Upper lobe of left lung (tissue), 6 donors: ENCODE measurements at regions not wholly inside any gene's neighbourhood (a gene's known extent, or its start where the extent isn't known, plus 50 kb on each side); places are given as distances from the start of the nearest gene placed in this dataset.

Experiments used
- ATAC-seq, 2 donors: fragments of 200-7000 bp; cut with Tn5 transposase; one replicate each; pipeline ENCODE4 v1.9.1; 2022; ENCODE audit warnings: mild to moderate bottlenecking in 2 of 2, moderate library complexity in 2 of 2; ENCODE audit not compliant: low FRiP score in 2 of 2
- DNase-seq, 2 donors: peaks; one replicate each; pipeline ENCODE4 v3.0.0-alpha.2; 2019 to 2020
- H3K27ac ChIP-seq, 4 donors: fragments of 200-600 bp; sonication (generic); one replicate each; pipeline ENCODE4 v1.5.1; 2016 to 2019
- H3K27me3 ChIP-seq, 4 donors: fragments of 200-600 bp; sonication (generic); one replicate each; pipeline ENCODE4 v1.5.1; 2017 to 2019
- H3K36me3 ChIP-seq, 4 donors: fragments of 200-600 bp; sonication (generic); one replicate each; pipeline ENCODE4 v1.5.1; 2016 to 2019
- H3K4me1 ChIP-seq, 4 donors: fragments of 200-600 bp; sonication (generic); one replicate each; pipeline ENCODE4 v1.5.1; 2018 to 2019
- H3K4me3 ChIP-seq, 4 donors: fragments of 200-600 bp; sonication (generic); one replicate each; pipeline ENCODE4 v1.5.1; 2017 to 2019; ENCODE audit warnings: mild to moderate bottlenecking in 2 of 4, moderate library complexity in 1 of 4
- H3K9me3 ChIP-seq, 4 donors: fragments of 200-600 bp; sonication (generic); one replicate each; pipeline ENCODE4 v1.5.1; 2018 to 2019
- EP300 ChIP-seq, 4 donors: sonication (generic); formaldehyde crosslinking; IDR thresholded peaks; one replicate each; pipeline ENCODE4 v1.5.1; 2017; ENCODE audit warnings: antibody characterized with exemption in 4 of 4, control low read depth in 2 of 4
- POLR2A ChIP-seq, 4 donors: fragments of 450-650 bp; IDR thresholded peaks; one replicate each; pipeline ENCODE4 v1.5.1; 2016 to 2017; ENCODE audit warnings: antibody characterized with exemption in 4 of 4, mild to moderate bottlenecking in 2 of 4
- POLR2AphosphoS5 ChIP-seq, 2 donors: sonication (generic); formaldehyde crosslinking; IDR thresholded peaks; one replicate each; pipeline ENCODE4 v1.5.1; 2017; ENCODE audit warnings: antibody characterized with exemption in 2 of 2
- WGBS, 2 donors: methylation state at CpG; one replicate each; pipeline ENCODE4 v1.1.5; 2017 to 2018; 5-methylcytosine and 5-hydroxymethylcytosine counted together
- TF ChIP-seq, protein P1 (sequence below), 6 experiments: fragments of 450-650 bp in 4 of 6; fragments of 200-600 bp in 2 of 6; sonication (generic) in 2 of 6; IDR thresholded peaks; one replicate each; pipeline ENCODE4 v1.5.1; 2016 to 2019; ENCODE audit warnings: antibody characterized with exemption in 6 of 6
- donor health status: DM: no; HTN: no; CAD: no; lungs with moderate emphysema.
- donor health status: DM: no; HTN: yes; CAD: no; lungs with severe emphysema.

DNA sequence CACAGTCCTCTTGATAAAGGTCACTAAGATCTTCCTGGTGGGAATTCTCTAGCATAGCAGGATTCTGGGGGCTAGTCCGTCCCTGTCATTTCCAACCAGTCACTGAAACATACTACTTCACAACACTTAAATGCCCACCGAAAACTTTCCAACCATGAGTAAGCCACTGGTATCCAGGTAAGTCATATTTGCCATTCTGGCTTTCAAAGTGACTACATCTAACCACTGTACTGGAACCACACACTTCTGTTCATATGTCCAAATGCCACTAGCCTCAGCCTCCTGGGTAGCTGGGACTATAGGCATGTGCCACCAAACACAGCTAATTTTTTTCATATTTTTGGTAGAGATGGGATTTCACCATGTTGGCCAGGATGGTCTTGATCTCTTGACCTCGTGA lies 64.3 kb upstream of the VANGL1 start:
- WGBS, 2 donors = 87 to 95% methylated on average over 3 of the region's 3 CpGs
- H3K9me3 ChIP-seq = peaks cover 0 to 13% (median 7%) of the 10 kb centered on the region in 4 donors
- no peak for ATAC-seq
- TF ChIP-seq POLR2A (IDR thresholded peaks at IDR 0.05) (no peak), EP300 (IDR thresholded peaks at IDR 0.05) (no peak), POLR2AphosphoS5 (IDR thresholded peaks at IDR 0.05) (no peak)
- TF ChIP-seq, protein P1, sequence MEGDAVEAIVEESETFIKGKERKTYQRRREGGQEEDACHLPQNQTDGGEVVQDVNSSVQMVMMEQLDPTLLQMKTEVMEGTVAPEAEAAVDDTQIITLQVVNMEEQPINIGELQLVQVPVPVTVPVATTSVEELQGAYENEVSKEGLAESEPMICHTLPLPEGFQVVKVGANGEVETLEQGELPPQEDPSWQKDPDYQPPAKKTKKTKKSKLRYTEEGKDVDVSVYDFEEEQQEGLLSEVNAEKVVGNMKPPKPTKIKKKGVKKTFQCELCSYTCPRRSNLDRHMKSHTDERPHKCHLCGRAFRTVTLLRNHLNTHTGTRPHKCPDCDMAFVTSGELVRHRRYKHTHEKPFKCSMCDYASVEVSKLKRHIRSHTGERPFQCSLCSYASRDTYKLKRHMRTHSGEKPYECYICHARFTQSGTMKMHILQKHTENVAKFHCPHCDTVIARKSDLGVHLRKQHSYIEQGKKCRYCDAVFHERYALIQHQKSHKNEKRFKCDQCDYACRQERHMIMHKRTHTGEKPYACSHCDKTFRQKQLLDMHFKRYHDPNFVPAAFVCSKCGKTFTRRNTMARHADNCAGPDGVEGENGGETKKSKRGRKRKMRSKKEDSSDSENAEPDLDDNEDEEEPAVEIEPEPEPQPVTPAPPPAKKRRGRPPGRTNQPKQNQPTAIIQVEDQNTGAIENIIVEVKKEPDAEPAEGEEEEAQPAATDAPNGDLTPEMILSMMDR (IDR thresholded peaks at IDR 0.05) = no peak
- H3K4me1 ChIP-seq = no peaks in the 10 kb centered on the region
- H3K27me3 ChIP-seq = no peaks in the 10 kb centered on the region
- H3K4me3 ChIP-seq = no peak overlapping the region
- DNase-seq = no peak
- H3K36me3 ChIP-seq = no peaks in the 10 kb centered on the region
- no peak overlapping the region for H3K27ac ChIP-seq

DNA sequence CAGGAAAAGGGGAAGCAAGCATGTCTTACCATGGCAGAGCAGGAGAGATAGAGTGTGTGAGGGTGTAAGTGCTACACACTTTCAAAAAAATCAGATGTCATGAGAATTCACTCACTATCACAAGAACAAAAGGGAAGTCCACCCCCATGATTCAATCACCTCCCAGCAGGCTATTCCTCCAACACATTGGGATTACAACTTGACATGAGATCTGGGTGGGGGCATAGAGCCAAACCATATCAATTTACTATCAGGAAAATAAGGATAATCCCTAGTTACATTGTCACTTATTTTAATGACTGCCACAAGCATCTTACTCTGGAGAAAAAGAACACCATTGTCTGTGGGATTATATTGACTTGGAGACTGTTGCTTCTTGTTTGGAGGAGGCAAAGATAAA lies 66.1 kb upstream of the VANGL1 start:
- H3K27me3 ChIP-seq = no peaks in the 10 kb centered on the region
- H3K4me1 ChIP-seq = no peaks in the 10 kb centered on the region
- ATAC-seq (no peak), DNase-seq (no peak)
- H3K4me3 ChIP-seq = no peak overlapping the region
- no peak overlapping the region for H3K27ac ChIP-seq
- H3K9me3 ChIP-seq = peaks cover 0 to 20% (median 7%) of the 10 kb centered on the region in 4 donors
- no peaks in the 10 kb centered on the region for H3K36me3 ChIP-seq
- TF ChIP-seq, protein P1 (IDR thresholded peaks at IDR 0.05) = no peak
- TF ChIP-seq POLR2AphosphoS5 (IDR thresholded peaks at IDR 0.05) = no peak
- no peak for TF ChIP-seq POLR2A (IDR thresholded peaks at IDR 0.05)
- no peak for TF ChIP-seq EP300 (IDR thresholded peaks at IDR 0.05)

DNA sequence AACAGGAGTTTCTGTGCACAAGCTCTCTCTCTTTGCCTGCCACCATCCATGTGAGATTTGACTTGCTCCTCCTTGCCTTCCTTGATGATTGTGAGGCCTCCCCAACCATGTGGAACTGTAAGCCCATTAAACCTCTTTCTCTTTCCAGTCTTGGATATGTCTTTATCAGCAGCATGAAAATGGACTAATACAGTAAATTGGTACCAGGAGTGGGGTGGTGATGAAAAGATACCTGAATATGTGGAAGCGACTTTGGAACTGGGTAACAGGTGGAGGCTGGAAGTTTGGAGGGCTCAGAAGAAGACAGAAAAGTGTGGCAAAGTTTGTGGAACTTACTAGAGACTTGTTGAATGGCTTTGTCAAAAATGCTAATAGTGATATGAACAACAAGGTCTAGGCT lies 69.1 kb upstream of the VANGL1 start:
- WGBS, 2 donors = 78 to 86% methylated on average over 1 of the region's 1 CpG
- TF ChIP-seq POLR2AphosphoS5 (IDR thresholded peaks at IDR 0.05) (no peak), POLR2A (IDR thresholded peaks at IDR 0.05) (no peak), EP300 (IDR thresholded peaks at IDR 0.05) (no peak)
- TF ChIP-seq, protein P1 (IDR thresholded peaks at IDR 0.05) = no peak
- Histone ChIP-seq H3K9me3 (peaks cover 0 to 25% (median 8%) of the 10 kb centered on the region in 4 donors), H3K27me3 (no peaks in the 10 kb centered on the region), H3K27ac (no peak overlapping the region), H3K4me1 (no peaks in the 10 kb centered on the region), H3K4me3 (no peak overlapping the region), H3K36me3 (no peaks in the 10 kb centered on the region)
- ATAC-seq = no peak
- DNase-seq = no peak

DNA sequence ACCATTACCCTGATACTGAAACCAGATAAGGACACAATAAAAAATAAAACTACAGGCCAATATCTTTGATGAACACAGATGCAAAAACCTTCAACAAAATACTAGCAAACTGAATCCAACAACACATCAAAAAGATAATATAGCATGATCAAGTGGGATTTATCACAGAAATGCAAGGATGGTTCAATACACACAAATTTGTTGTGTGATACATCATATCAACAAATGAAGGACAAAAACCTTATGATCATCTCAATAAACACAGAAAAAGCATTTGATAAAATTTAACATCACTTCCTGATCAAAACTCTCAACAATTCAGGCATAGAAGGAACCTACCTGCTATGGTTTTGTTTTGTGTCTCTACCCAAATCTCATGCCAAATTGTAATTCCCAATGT lies 74.3 kb upstream of the VANGL1 start:
- no peak overlapping the region for H3K4me3 ChIP-seq
- TF ChIP-seq, protein P1 (IDR thresholded peaks at IDR 0.05) = no peak
- no peak for TF ChIP-seq POLR2A (IDR thresholded peaks at IDR 0.05)
- TF ChIP-seq POLR2AphosphoS5 (IDR thresholded peaks at IDR 0.05) = no peak
- TF ChIP-seq EP300 (IDR thresholded peaks at IDR 0.05) = no peak
- no peaks in the 10 kb centered on the region for H3K27me3 ChIP-seq
- no peaks in the 10 kb centered on the region for H3K4me1 ChIP-seq
- no peaks in the 10 kb centered on the region for H3K36me3 ChIP-seq
- peaks cover 4 to 14% (median 9%) of the 10 kb centered on the region in 4 donors for H3K9me3 ChIP-seq
- DNase-seq (no peak), ATAC-seq (no peak)
- no peak overlapping the region for H3K27ac ChIP-seq

DNA sequence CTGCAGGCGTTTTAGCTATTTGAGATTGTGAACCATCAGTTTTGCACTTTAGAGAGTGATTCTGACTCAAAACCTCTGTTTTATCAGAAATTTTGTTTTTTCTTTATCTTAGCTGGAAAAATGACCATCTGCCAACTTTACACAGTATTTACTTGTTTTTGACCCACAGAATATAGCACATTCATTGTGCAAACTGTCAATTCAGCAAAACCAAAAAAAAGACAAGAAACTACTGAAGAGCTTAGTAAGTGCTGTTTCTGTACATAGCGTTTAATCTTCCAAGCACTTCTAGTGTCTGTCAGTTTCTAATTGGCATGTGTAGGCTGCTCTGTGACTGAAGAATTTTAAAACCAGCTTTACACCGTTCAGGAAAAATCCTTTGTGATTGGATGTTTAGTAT lies 76.0 kb upstream of the VANGL1 start:
- no peak for DNase-seq
- Histone ChIP-seq H3K4me3 (no peak overlapping the region), H3K4me1 (no peaks in the 10 kb centered on the region), H3K27me3 (no peaks in the 10 kb centered on the region), H3K36me3 (no peaks in the 10 kb centered on the region), H3K9me3 (peaks cover 4 to 11% (median 8%) of the 10 kb centered on the region in 4 donors), H3K27ac (no peak overlapping the region)
- 62% methylated on average over 3 of the region's 3 CpGs for WGBS, 2 donors
- TF ChIP-seq POLR2AphosphoS5 (IDR thresholded peaks at IDR 0.05) = no peak
- TF ChIP-seq, protein P1 (IDR thresholded peaks at IDR 0.05) = no peak
- ATAC-seq = no peak
